Vagina (tissue), 2 donors: ENCODE measurements at regions not wholly inside any gene's neighbourhood (a gene's known extent, or its start where the extent isn't known, plus 50 kb on each side); places are given as distances from the start of the nearest gene placed in this dataset.

Experiments
- CTCF ChIP-seq, 3 experiments: fragments of 450-650 bp in 2 of 3; fragments of 200-600 bp in 1 of 3; sonication (generic) in 1 of 3; IDR thresholded peaks; one replicate each; pipeline ENCODE4 v1.5.1; 2017 to 2019; ENCODE audit warnings: antibody characterized with exemption in 3 of 3, mild to moderate bottlenecking in 2 of 3, moderate library complexity in 2 of 3
- POLR2A ChIP-seq, 2 donors: fragments of 450-650 bp; IDR thresholded peaks; one replicate each; pipeline ENCODE4 v1.6.1; 2017; ENCODE audit warnings: antibody characterized with exemption in 2 of 2, mild to moderate bottlenecking in 2 of 2, moderate library complexity in 2 of 2
- POLR2AphosphoS5 ChIP-seq, 2 donors: sonication (generic); formaldehyde crosslinking; IDR thresholded peaks; one replicate each; pipeline ENCODE4 v1.9.0; 2017; ENCODE audit warnings: antibody characterized with exemption in 2 of 2, mild to moderate bottlenecking in 2 of 2, low read depth in 1 of 2; ENCODE audit not compliant: insufficient read depth in 1 of 2

- TF ChIP-seq POLR2A (IDR thresholded peaks at IDR 0.05) (no peak), CTCF (IDR thresholded peaks at IDR 0.05) (no peak), POLR2AphosphoS5 (IDR thresholded peaks at IDR 0.05; ENCODE audit: insufficient read depth in 1 of 2, low read depth in 1 of 2) (no peak)
Observed at GRCh38 chr10:31635009-31635408, 293.6 kb downstream of the ARHGAP12 start.
